ENCODE measurements at regions not wholly inside any gene's neighbourhood (a gene's known extent, or its start where the extent isn't known, plus 50 kb on each side); places are given as distances from the start of the nearest gene placed in this dataset.

GRCh38 chr2:182652326-182652725 is 63.7 kb upstream of the DNAJC10 start:
- TF ChIP-seq CTCF (IDR thresholded peaks at IDR 0.05) = no peak
- TF ChIP-seq POLR2A (IDR thresholded peaks at IDR 0.05) = no peak
- TF ChIP-seq EP300 (IDR thresholded peaks at IDR 0.05) = no peak
- TF ChIP-seq POLR2AphosphoS5 (IDR thresholded peaks at IDR 0.05) = no peak
